Body of pancreas (tissue), 4 donors: ENCODE measurements at regions not wholly inside any gene's neighbourhood (a gene's known extent, or its start where the extent isn't known, plus 50 kb on each side); places are given as distances from the start of the nearest gene placed in this dataset.

Experiments used
- ATAC-seq: fragments of 150-250 bp; one replicate; pipeline ENCODE4 v1.9.1; 2016
- DNase-seq, 4 donors: peaks; one replicate each; pipeline ENCODE4 v3.0.0-alpha.2; 2019
- H3K27ac ChIP-seq, 4 donors: fragments of 200-600 bp; sonication (generic); 1 replicate in 3 of 4; 2 replicates in 1 of 4; pipeline versions ENCODE4 v1.5.1 to v1.6.1; 2016 to 2019; ENCODE audit warnings: mild to moderate bottlenecking in 1 of 4, mixed read lengths in 1 of 4, moderate library complexity in 1 of 4
- H3K27me3 ChIP-seq, 2 donors: fragments of 200-600 bp; sonication (generic); one replicate each; pipeline ENCODE4 v1.6.0; 2016; ENCODE audit warnings: mild to moderate bottlenecking in 1 of 2
- H3K36me3 ChIP-seq, 2 donors: fragments of 200-600 bp; sonication (generic); replicated peaks in 1 of 2; 2 replicates each; pipeline ENCODE4 v1.5.1; 2016; ENCODE audit warnings: low read depth in 2 of 2; ENCODE audit not compliant: insufficient read depth in 1 of 2
- H3K4me1 ChIP-seq: fragments of 200-600 bp; sonication (generic); one replicate; pipeline ENCODE4 v1.6.0; 2016
- H3K4me3 ChIP-seq, 2 donors: fragments of 200-600 bp; sonication (generic); 1 replicate in 1 of 2; 2 replicates in 1 of 2; pipeline ENCODE4 v1.5.1; 2016 to 2019
- H3K9me3 ChIP-seq, 3 donors: fragments of 200-600 bp; sonication (generic); 1 replicate in 2 of 3; 2 replicates in 1 of 3; pipeline ENCODE4 v1.5.1; 2016
- CTCF ChIP-seq, 7 experiments: fragments of 450-650 bp in 4 of 7; fragments of 200-600 bp in 3 of 7; sonication (generic) in 3 of 7; IDR thresholded peaks; one replicate each; pipeline ENCODE4 v1.5.1; 2016 to 2019; ENCODE audit warnings: antibody characterized with exemption in 7 of 7
- POLR2A ChIP-seq, 3 donors: fragments of 450-650 bp; IDR thresholded peaks; one replicate each; pipeline ENCODE4 v1.6.1; 2016; ENCODE audit warnings: antibody characterized with exemption in 3 of 3, mild to moderate bottlenecking in 2 of 3
- WGBS, 2 donors: methylation state at CpG; one replicate each; pipeline ENCODE4 v1.1.5; 2017; 5-methylcytosine and 5-hydroxymethylcytosine counted together
- intact Hi-C: fragments of 100-400 bp; cut with DNase I; formaldehyde crosslinking; loops from one replicate; pipeline ENCODE4 v1.15.1; 2023

- TF ChIP-seq POLR2A (IDR thresholded peaks at IDR 0.05): no peak
- TF ChIP-seq CTCF (IDR thresholded peaks at IDR 0.05): no peak
- intact Hi-C loops: no loop called here
- H3K27ac ChIP-seq: no peak overlapping the region
- no peaks in the 10 kb centered on the region for H3K27me3 ChIP-seq
- ATAC-seq (no peak), DNase-seq (no peak)
- no peaks in the 10 kb centered on the region for H3K4me1 ChIP-seq
- no peaks in the 10 kb centered on the region for H3K36me3 ChIP-seq
- H3K4me3 ChIP-seq: no peak overlapping the region
- WGBS, 2 donors: 70 to 82% methylated on average over 4 of the region's 4 CpGs
- H3K9me3 ChIP-seq: no peaks in the 10 kb centered on the region
These were observed 357.7 kb downstream of the C4orf33 start for GRCh38 chr4:129453524-129454200.

GRCh38 chr4:129455482-129455881 is 359.5 kb downstream of the C4orf33 start:
- DNase-seq: peak in 1 of 4 donors; percentile 7
- H3K4me1 ChIP-seq: no peaks in the 10 kb centered on the region
- no peak overlapping the region for H3K27ac ChIP-seq
- WGBS, 2 donors: 57 to 76% methylated on average over 1 of the region's 1 CpG
- TF ChIP-seq POLR2A (IDR thresholded peaks at IDR 0.05) (no peak), CTCF (IDR thresholded peaks at IDR 0.05) (no peak)
- no peak for ATAC-seq
- no peaks in the 10 kb centered on the region for H3K9me3 ChIP-seq
- H3K4me3 ChIP-seq: no peak overlapping the region
- intact Hi-C loops: no loop called here
- no peaks in the 10 kb centered on the region for H3K36me3 ChIP-seq
- no peaks in the 10 kb centered on the region for H3K27me3 ChIP-seq

- H3K9me3 ChIP-seq: no peaks in the 10 kb centered on the region
- H3K27me3 ChIP-seq: no peaks in the 10 kb centered on the region
- H3K36me3 ChIP-seq: no peaks in the 10 kb centered on the region
- DNase-seq (no peak), ATAC-seq (no peak)
- intact Hi-C loops: no loop called here
- 56 to 76% methylated on average over 1 of the region's 1 CpG for WGBS, 2 donors
- no peak overlapping the region for H3K4me3 ChIP-seq
- H3K4me1 ChIP-seq: no peaks in the 10 kb centered on the region
- no peak overlapping the region for H3K27ac ChIP-seq
- TF ChIP-seq CTCF (IDR thresholded peaks at IDR 0.05): no peak
- no peak for TF ChIP-seq POLR2A (IDR thresholded peaks at IDR 0.05)
These were observed 372.7 kb downstream of the C4orf33 start for GRCh38 chr4:129468624-129469023.

- ATAC-seq (no peak), DNase-seq (no peak)
- no peaks in the 10 kb centered on the region for H3K4me1 ChIP-seq
- H3K4me3 ChIP-seq: no peak overlapping the region
- H3K36me3 ChIP-seq: no peaks in the 10 kb centered on the region
- no peak overlapping the region for H3K27ac ChIP-seq
- WGBS, 2 donors: 59 to 73% methylated on average over 3 to 4 of the region's 4 CpGs
- intact Hi-C loops: no loop called here
- no peaks in the 10 kb centered on the region for H3K27me3 ChIP-seq
- no peaks in the 10 kb centered on the region for H3K9me3 ChIP-seq
- TF ChIP-seq POLR2A (IDR thresholded peaks at IDR 0.05): no peak
- TF ChIP-seq CTCF (IDR thresholded peaks at IDR 0.05): no peak
These were observed 378.7 kb downstream of the C4orf33 start for GRCh38 chr4:129474698-129475097.

- Histone ChIP-seq H3K27ac (no peak overlapping the region), H3K9me3 (no peaks in the 10 kb centered on the region), H3K27me3 (no peaks in the 10 kb centered on the region), H3K4me3 (no peak overlapping the region), H3K36me3 (no peaks in the 10 kb centered on the region), H3K4me1 (no peaks in the 10 kb centered on the region)
- TF ChIP-seq POLR2A (IDR thresholded peaks at IDR 0.05) (no peak), CTCF (IDR thresholded peaks at IDR 0.05) (no peak)
- intact Hi-C loops: no loop called here
- 72 to 76% methylated on average over 2 of the region's 2 CpGs for WGBS, 2 donors
- ATAC-seq (no peak), DNase-seq (no peak)
These were observed 385.2 kb downstream of the C4orf33 start for GRCh38 chr4:129481107-129481506.
